ENCODE measurements at regions not wholly inside any gene's neighbourhood (a gene's known extent, or its start where the extent isn't known, plus 50 kb on each side); places are given as distances from the start of the nearest gene placed in this dataset.
"Not testable (repeated sequence)": the region's sequence is repeated elsewhere in the genome, so short reads cannot be mapped to it uniquely, and the experiment has no call there.

DNA sequence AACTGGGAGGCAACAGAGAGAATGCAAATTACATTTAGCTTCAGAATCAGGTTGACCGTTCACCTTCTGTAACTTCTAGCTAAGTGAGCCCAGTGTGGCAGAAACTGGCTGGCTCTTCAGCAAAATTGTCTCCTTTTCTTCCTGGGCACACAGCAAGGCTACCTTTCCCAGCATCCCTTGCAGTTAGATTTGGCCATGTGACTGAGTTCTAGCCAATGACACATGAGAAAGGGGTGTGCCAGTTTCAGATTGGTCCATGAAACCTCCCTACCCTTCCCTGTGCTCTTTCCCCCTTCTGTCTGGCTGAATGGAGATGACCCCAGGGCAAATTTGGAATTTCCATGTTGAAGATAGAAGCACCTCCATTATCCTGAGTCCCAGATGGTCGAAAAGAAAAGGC, 72.5 kb upstream of the SMIM23 start:
- no peak for DNase-seq (ENCODE audit: low spot score in 2 of 2)
- in situ Hi-C loops (cut with MboI; ENCODE audit: low sequenced_read_pairs), result no loop called here
- Histone ChIP-seq H3K9me3 (no peaks in the 10 kb centered on the region), H3K4me1 (no peaks in the 10 kb centered on the region), H3K27me3 (ENCODE audit: low read depth) (0 out of 2 replicates have a peak, but pooled peaks cover 2% of the 10 kb centered on the region), H3K36me3 (replicated peaks) (no peaks in the 10 kb centered on the region), H3K4me3 (no peak overlapping the region)

DNA sequence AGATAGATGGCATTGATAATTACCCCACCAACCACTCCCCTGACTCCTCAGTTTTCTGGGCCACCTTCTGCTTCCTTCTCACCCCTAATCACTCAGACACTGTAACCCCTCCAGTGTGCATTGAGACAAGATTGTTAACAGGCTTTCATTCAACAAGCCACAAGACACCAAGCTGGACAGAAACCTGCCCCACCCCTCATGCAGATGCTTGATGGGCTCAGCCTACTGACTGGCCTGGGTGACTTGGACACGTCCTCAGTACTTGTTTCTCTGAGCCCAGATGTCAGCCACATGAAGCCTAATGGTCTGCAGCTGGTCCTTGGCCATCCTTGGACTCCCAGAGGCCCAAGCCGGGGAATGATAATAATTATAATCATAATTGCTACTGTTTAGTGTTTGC, 71.4 kb upstream of the SMIM23 start:
- no peaks in the 10 kb centered on the region for H3K4me1 ChIP-seq
- in situ Hi-C loops (cut with MboI; ENCODE audit: low sequenced_read_pairs), result no loop called here
- DNase-seq (ENCODE audit: low spot score in 2 of 2), result no peak
- 0 out of 2 replicates have a peak, but pooled peaks cover 5% of the 10 kb centered on the region for H3K27me3 ChIP-seq (ENCODE audit: low read depth)
- H3K9me3 ChIP-seq, result no peaks in the 10 kb centered on the region
- H3K36me3 ChIP-seq (replicated peaks), result no peaks in the 10 kb centered on the region
- H3K4me3 ChIP-seq, result no peak overlapping the region

- H3K36me3 ChIP-seq (replicated peaks), result no peaks in the 10 kb centered on the region
- no peak overlapping the region for H3K4me3 ChIP-seq
- H3K27me3 ChIP-seq (ENCODE audit: low read depth), result 0 out of 2 replicates have a peak, but pooled peaks cover 5% of the 10 kb centered on the region
- no peaks in the 10 kb centered on the region for H3K4me1 ChIP-seq
- H3K9me3 ChIP-seq, result no peaks in the 10 kb centered on the region
- DNase-seq (ENCODE audit: low spot score in 2 of 2), result no peak
- in situ Hi-C loops (cut with MboI; ENCODE audit: low sequenced_read_pairs), result no loop called here
Observed at GRCh38 chr5:171714851-171715250, 70.8 kb upstream of the SMIM23 start.

GRCh38 chr5:171715551-171715950, 70.1 kb upstream of the SMIM23 start:
- Histone ChIP-seq H3K27me3 (ENCODE audit: low read depth) (0 out of 2 replicates have a peak, but pooled peaks cover 5% of the 10 kb centered on the region), H3K4me1 (no peaks in the 10 kb centered on the region), H3K36me3 (replicated peaks) (no peaks in the 10 kb centered on the region), H3K9me3 (no peaks in the 10 kb centered on the region), H3K4me3 (no peak overlapping the region)
- in situ Hi-C loops (cut with MboI; ENCODE audit: low sequenced_read_pairs), result no loop called here
- DNase-seq (ENCODE audit: low spot score in 2 of 2), result no peak

GRCh38 chr5:171720086-171720485, 65.5 kb upstream of the SMIM23 start:
- Histone ChIP-seq H3K4me3 (no peak overlapping the region), H3K36me3 (replicated peaks) (no peaks in the 10 kb centered on the region), H3K9me3 (no peaks in the 10 kb centered on the region), H3K4me1 (no peaks in the 10 kb centered on the region), H3K27me3 (ENCODE audit: low read depth) (peaks cover 11% of the 10 kb centered on the region)
- in situ Hi-C loops (cut with MboI; ENCODE audit: low sequenced_read_pairs), result no loop called here
- DNase-seq (ENCODE audit: low spot score in 2 of 2), result no peak

- in situ Hi-C loops (cut with MboI; ENCODE audit: low sequenced_read_pairs), result no loop called here
- no peak for DNase-seq (ENCODE audit: low spot score in 2 of 2)
- peaks cover 11% of the 10 kb centered on the region for H3K27me3 ChIP-seq (ENCODE audit: low read depth)
Observed at GRCh38 chr5:171721464-171721863, 64.2 kb upstream of the SMIM23 start.

GRCh38 chr5:171724468-171725204, 61.0 kb upstream of the SMIM23 start:
- H3K4me1 ChIP-seq, result no peaks in the 10 kb centered on the region
- no peak for DNase-seq (ENCODE audit: low spot score in 2 of 2)
- H3K9me3 ChIP-seq, result no peaks in the 10 kb centered on the region
- no peaks in the 10 kb centered on the region for H3K36me3 ChIP-seq (replicated peaks)
- in situ Hi-C loops (cut with MboI; ENCODE audit: low sequenced_read_pairs), result no loop called here
- H3K27me3 ChIP-seq (ENCODE audit: low read depth), result peaks cover 6% of the 10 kb centered on the region
- H3K4me3 ChIP-seq, result no peak overlapping the region

More at GRCh38 chr5:171721464-171721863, 64.2 kb upstream of the SMIM23 start:
- no peaks in the 10 kb centered on the region for H3K36me3 ChIP-seq (replicated peaks)
- H3K4me3 ChIP-seq, result no peak overlapping the region
- no peaks in the 10 kb centered on the region for H3K9me3 ChIP-seq
- no peaks in the 10 kb centered on the region for H3K4me1 ChIP-seq

GRCh38 chr5:171725205-171725601, 60.4 kb upstream of the SMIM23 start:
- no peaks in the 10 kb centered on the region for H3K36me3 ChIP-seq (replicated peaks)
- in situ Hi-C loops (cut with MboI; ENCODE audit: low sequenced_read_pairs), result no loop called here
- H3K4me1 ChIP-seq, result no peaks in the 10 kb centered on the region
- DNase-seq (ENCODE audit: low spot score in 2 of 2), result no peak
- H3K4me3 ChIP-seq, result no peak overlapping the region
- H3K9me3 ChIP-seq, result no peaks in the 10 kb centered on the region
- H3K27me3 ChIP-seq (ENCODE audit: low read depth), result peaks cover 6% of the 10 kb centered on the region

DNA sequence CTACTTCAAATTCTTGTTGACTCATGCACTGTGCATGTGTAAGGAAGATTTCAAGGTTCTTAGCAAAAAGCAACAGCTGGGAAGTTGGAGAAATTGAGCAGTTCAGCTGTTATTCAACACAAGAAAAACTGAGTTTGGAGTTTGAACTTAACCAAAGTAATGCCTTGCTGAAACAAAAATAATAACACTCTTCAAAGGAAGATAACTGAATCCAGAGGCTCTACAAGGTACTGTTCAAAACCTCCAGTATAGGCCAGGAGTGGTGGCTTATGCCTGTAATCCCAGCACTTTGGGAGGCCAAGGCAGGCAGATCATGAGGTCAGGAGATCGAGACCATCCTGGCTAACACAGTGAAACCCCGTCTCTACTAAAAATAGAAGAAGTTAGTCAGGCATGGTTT, 58.8 kb upstream of the SMIM23 start:
- in situ Hi-C loops (cut with MboI; ENCODE audit: low sequenced_read_pairs), result not testable (repeated sequence)

DNA sequence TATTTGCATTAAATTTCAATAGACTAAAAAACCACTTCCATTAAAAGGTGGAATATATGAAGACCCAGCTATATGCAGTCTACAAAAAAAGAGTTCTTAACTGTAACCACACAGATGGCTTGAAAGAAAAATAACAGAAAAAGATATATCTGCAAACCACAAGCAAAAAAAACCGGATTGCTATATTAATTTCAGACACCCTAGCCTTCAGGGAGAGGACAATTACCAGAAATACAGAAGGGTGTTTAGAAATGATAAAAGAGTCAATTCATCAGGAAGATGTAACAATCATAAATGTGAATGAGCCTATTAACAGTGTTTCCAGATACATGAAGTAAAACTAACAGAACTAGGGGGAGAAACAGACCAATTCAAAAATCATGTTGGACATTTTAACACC, 56.9 kb upstream of the SMIM23 start:
- H3K4me3 ChIP-seq, result no peak overlapping the region
- no peaks in the 10 kb centered on the region for H3K36me3 ChIP-seq (replicated peaks)
- in situ Hi-C loops (cut with MboI; ENCODE audit: low sequenced_read_pairs), result no loop called here
- DNase-seq (ENCODE audit: low spot score in 2 of 2), result no peak
- no peaks in the 10 kb centered on the region for H3K4me1 ChIP-seq
- peaks cover 3% of the 10 kb centered on the region; the same call in 1 of the 2 replicates for H3K27me3 ChIP-seq (ENCODE audit: low read depth)
- no peaks in the 10 kb centered on the region for H3K9me3 ChIP-seq

More for the DNA sequence above, 58.8 kb upstream of the SMIM23 start:
- not testable (repeated sequence) for H3K27me3 ChIP-seq (ENCODE audit: low read depth); H3K36me3 ChIP-seq (replicated peaks); H3K4me3 ChIP-seq; DNase-seq (ENCODE audit: low spot score in 2 of 2); H3K4me1 ChIP-seq; H3K9me3 ChIP-seq

Data from HAP-1 (cell line).